HG03175 (cell line): ENCODE measurements at regions not wholly inside any gene's neighbourhood (a gene's known extent, or its start where the extent isn't known, plus 50 kb on each side); places are given as distances from the start of the nearest gene placed in this dataset.
A peak's percentile ranks its signal among the peaks of the same experiment; 100 is the strongest.
"Not testable (repeated sequence)": the region's sequence is repeated elsewhere in the genome, so short reads cannot be mapped to it uniquely, and the experiment has no call there.

Experiments used
- ATAC-seq: cut with Tn5 transposase; IDR thresholded peaks from one replicate; pipeline ENCODE4 v1.9.1; 2021; ENCODE audit warnings: mild to moderate bottlenecking, moderate library complexity; ENCODE audit not compliant: unreplicated experiment

DNA sequence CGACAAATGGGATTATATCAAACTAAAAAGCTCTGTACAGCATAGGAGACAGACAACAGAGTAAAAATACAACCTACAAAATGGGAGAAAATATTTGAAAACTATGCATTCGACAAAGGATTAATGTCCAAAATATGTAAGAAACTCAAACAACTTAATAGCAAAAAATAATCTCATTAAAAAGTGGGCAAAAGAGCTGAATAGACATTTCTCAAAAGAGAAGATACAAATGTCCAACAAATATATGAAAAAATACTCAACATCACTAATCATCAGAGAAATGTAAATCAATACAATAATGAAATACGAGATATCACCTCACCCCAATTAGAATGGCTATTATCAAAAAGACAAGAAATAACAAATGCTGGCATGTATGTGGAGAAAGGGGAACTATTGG is 272.9 kb downstream of the KLHL13 start:
- ATAC-seq: no peak

DNA sequence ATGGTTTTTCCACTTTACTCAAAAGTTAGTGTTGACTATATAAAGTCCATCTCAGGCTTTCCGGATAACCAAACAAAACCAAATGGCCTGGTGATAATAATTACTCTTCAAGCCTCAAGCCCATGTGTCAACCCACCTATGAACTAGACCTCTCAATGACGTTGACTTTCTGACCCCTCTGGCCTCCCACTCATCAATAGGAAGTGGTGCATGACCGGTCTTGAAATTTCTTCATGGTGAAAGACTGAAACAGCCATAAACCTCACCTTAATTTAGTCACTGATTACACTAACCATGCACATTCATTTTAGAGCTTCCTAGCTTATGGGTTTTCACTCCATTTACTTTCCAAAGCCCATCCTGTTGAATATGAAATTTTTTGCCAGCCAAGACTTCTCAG is 276.0 kb downstream of the KLHL13 start:
- ATAC-seq: no peak

DNA sequence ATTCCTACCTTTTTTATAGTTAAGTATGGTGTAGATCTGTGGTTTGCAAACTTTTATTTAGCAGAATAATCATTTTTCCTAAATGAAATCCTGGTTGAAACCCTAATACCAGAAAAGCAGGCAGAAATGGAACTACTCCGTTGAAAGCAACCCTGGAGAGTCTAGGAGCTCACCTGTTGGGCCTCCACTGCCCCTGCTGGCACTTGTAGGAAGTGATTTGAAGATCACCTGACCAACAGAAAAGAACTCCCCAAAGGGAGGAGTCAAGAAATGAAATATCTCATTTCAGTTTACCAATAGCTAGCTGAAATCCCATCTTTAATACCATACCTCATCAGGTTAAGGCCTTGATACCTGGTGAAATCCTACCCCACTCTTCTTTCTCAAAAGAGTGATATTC is 277.1 kb downstream of the KLHL13 start:
- ATAC-seq: peak; percentile 43

DNA sequence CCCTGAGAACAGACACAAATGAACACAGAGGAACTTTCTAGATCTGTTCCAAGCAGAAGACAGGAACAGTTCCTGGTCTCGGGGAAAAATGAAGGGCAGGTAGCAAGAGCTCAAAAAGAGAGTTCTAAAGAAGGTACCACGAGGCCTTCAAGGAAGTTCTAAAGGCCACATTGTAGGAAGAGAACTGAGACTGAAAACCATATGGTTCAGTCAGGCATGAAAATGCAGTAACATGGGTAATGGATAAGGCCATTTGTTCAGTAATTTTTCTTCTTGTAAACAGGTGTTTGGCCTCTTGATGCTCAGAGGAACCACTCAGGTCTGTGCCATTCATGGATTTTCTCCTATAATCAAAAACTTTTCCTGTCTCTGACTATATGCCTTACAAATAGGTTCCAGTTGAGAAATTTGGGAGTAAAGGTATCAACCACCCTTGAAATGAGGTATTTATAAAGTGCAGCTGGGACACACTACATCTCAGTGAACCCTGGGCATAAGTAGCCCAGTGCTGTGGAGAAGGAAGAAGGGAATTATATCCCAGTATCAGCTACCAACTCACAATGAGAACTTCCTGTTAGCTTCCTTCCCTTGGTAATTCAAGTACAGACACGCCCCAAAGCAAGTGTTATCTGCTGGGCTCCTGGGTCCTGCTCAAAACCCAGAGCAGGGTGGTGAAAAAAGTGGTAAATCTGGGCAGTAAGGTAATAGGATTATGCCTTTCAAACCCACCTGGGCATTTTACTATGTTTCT is 277.9 kb downstream of the KLHL13 start:
- no peak for ATAC-seq

DNA sequence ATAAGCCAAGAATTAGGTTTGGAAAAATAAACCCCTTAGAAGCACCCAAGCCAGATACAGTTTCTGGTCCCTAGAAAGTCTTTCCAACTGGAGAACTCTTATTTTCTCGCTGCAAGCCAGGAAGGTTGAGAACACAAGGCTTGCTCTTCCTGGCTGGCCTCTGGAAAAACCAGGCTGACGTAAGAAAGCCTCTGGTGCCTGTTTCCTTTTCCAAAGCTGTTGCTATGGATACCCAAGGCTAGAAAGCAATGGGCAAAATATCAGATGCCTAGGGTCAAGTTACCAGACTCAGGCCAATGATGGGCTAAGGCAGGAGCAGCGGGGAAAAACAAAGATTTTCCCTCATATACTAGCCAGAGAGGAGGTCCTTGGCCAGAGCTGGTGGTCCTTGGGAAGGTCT is 281.6 kb downstream of the KLHL13 start:
- ATAC-seq: no peak

DNA sequence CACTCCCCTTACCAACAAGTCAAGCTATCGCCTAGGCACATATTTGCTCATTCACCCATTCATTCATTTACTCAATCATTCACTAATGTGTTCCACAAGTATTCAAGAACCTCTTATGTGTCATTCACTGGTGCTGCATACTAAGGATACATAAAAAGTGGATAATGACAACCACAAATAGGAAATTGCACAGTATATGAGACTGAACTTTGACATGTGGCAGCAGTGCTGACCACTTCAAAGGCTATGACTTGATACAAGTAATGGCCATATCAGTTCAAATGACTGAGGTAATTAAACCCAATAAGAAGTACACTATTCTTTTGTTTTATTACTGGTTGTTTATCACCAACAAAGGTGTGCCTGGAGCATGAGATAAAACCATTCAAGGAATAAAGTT is 282.5 kb downstream of the KLHL13 start:
- ATAC-seq: no peak

DNA sequence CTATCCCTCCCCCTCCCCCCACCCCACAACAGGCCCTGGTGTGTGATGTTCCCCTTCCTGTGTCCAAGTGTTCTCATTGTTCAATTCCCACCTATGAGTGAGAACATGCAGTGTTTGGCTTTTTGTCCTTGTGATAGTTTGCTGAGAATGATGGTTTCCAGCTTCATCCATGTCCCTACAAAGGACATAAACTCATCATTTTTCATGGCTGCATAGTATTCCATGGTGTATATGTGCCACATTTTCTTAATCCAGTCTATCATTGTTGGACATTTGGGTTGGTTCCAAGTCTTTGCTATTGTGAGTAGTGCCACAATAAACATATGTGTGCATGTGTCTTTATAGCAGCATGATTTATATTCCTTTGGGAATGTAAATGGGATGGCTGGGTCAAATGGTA is 295.1 kb downstream of the KLHL13 start:
- ATAC-seq: not testable (repeated sequence)

DNA sequence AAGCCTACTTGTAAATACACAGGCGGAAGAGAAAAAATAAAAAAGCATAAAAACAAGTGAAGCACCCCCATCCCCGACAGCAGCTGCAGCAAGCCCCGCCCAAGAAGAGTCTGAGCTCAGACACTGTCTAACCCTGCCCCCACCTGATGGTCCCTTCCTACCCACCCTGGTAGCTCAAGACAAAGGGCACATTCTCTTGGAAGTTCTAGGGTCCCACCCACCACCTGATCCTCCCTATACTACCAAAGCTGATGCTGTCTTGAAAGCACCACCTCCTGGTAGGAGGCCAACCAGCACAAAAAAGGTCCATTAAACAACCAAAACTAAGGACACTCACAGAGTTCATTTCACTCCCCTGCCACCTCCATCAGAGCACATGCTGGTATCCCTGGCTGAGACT is 308.2 kb downstream of the KLHL13 start:
- ATAC-seq: no peak

DNA sequence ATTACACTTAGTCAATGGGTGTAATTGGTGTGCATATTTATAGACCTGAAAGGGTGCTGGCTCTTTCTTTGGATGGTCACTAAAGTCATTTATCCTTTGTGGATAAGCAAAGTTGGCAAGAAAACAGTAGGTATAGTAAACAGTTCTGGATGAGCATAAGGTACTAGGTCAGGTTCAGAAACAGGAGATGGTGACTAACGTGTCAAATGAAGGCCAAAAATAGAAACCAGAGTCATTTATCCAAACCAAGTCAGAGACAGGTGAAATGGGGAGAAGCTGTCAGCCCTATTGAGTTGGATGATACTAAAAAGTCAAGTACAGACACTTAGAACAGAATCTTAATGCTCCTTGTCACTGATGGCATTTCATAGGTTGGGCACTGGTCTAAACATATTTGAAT is 313.1 kb downstream of the KLHL13 start:
- ATAC-seq: no peak

DNA sequence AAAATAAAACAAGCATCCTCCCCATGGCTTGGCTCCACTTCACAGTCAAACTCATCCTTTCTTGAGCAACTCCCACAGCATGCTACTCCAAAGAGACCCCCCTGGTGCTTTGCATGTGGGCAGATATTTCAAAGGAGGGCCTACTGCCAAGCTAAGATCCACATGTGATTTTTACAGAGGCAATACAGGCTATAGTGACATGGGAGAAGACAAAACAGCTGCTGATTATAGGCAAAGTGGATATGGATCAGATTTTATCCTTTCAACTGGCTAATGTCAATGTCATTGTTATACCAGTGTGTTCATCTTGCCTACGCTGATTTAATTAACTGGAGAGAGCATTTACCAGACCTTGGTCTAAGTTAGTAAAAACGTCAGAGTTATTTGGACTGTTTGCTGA is 328.3 kb downstream of the KLHL13 start:
- no peak for ATAC-seq

DNA sequence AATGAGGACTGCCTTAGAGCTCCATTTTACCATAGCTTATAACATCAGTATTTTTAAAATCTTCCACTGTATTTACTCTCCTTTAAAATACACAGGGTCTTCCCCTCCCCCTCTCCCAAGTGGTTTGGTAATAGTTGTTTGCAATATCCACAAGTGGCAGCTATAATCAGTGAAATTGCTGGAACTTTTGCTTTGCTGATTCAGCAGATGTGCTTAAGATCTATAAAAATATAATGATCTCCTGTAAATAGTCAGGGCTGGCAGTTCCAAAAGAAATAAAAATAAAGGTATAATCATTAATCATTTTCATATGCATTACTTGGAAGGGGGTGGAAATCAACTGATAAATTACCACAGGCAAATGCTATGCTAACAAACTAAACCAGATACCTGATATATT is 345.2 kb downstream of the KLHL13 start:
- no peak for ATAC-seq

DNA sequence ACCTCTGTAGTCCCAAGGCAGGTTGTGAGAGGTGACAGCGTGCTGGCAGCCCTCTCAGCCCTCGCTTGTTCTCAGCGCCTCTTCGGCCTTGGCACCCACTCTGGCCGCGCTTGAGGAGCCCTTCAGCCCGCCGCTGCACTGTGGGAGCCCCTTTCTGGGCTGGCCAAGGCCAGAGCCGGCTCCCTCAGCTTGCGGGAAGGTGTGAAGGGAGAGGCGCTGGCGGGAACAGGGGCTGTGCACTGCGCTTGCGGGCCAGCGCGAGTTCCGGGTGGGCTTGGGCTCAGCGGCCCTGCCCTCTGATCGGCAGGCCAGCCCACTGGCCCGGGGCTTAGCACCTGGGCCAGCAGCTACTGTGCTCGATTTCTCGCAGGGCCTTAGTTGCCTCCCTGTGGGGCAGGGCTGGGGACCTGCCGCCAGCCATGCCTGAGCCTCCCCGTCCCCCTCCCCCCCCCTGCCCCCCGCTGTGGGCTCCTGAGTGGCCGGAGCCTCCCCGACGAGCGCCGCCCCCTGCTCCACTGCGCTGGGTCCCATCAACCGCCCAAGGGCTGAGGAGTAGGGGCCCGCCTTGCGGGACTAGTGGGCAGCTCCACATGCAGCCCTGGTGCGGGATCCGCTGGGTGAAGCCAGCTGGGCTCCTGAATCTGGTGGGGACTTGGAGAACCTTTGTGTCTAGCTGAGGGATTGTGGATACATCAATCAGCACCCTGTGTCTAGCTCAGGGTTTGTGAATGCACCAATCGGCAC is 347.6 kb downstream of the KLHL13 start:
- ATAC-seq: no peak

DNA sequence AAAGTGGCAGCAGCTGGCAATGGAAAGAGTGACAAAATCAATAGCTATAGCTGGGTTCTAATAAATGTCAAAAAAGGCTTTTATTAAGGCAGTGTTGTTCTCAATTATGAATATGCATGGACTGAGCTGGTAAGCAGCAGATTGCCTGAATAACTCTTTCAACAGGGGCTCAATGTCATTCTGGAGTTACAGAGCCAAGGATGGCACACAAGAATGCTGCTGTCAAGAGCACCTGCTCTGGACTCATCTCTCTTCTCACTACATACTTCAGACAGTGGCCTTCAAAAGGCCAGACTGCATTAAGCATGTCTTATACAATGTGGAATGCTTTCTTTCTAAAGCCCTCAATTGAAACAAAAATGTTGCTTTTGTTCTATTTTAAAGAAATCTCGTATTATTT is 351.4 kb downstream of the KLHL13 start:
- no peak for ATAC-seq

DNA sequence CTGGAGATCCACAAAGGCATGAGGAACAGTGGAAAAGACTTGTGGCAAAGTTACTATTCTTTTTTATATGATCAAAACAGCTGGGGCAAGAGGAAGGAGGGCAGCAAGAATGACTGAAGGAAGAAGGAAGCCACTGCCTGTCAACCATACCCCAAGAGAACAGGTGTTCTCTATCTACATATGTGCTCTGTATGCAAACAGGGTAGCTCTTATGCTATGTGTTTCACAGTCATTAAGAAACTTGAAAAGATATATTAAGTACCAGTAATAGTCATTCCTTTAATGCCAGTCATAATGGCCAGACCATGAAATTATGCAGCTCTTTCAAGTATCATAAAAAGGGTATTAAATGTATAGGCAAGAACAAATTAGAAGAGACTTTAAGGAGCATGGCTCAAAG is 363.9 kb downstream of the KLHL13 start:
- peak; percentile 63 for ATAC-seq

DNA sequence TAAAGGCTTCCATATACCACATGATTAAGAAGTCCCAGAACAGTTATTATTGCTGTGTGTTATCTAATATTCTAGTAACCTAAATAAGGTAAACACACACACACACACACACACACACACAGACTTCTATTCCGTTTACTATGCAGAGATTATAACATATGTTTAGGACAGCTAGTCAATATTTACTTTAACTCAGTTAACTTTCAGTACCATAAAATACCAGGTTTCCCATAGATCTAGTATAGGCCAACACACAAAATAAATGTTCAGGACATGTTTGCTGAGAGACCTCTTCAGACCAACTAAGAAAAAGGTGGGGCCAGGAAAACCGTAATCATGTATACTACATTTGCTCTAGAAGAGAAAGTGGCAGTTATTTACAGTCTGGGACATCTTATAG is 365.5 kb downstream of the KLHL13 start:
- no peak for ATAC-seq

DNA sequence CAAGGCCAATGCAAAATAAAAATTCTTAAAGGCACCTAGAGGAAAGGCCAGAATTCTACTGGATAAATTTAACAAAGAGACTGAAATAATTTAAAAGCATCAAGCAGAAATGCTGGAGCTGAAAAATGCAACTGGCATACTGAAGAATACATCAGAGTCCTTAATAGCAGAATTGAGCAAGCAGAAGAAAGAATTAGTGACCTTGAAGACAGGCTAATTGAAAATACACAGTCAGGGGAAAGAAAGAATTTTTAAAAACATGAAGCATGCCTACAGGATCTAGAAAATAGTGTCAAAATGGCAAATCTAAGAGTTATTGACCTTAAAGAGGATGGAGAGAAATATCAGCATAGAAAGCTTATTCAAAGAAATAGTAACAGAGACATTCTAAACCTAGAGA is 371.7 kb downstream of the KLHL13 start:
- ATAC-seq: no peak

DNA sequence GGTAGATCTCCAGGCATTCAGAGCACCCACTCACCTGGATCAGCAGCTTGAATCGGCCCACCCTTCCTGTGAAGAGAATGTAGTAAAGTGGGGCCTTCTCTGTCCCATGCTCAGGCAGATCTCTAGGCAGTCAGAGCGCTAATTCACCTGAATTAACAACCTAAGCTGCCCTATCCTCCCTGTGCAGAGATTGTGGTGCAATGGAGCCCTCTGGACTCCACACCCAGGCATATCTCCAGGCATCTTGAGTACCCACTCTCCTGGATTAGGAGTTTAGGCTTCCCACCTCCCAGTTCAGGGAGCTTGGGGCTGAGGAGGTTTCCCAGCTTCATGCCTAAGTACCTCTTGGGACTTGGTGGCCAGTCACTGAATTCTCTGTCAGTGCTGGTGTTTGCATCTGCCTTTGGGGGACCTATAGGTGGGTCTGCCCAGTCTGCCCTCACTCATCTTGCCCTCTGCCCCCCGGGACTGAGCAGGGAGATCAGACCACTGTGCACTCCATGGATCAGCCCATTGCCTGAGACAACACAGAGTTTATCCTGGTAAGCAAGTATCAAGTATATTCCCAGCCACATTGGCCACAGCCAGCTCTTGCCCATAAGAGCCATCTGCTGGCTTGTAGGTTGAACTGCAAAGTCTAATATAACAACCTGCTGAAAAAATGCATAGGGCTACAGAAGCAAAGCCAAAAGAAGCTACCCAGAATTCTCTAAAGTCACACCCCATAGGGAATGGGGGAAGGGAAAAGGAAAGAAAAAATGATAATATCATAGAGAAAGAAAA is 372.9 kb downstream of the KLHL13 start:
- no peak for ATAC-seq

DNA sequence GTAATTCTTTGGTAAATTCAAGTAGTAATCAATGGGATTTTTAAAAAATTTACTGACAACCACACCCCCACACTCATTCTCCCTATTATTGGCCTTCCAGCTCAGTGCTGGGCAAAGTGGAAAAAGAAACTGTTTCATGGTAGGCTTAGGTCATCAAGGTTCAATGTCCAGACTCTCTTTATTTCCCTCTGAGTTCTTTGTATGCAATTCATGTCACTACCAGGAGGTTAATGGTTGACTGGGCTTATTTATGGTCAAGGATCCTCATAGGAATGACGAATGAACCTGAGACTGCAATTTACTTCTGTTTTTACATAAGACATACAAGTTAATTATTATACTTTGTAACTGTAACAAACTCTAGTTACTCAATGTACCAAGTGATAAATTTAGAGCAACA is 403.2 kb downstream of the KLHL13 start:
- ATAC-seq: no peak

DNA sequence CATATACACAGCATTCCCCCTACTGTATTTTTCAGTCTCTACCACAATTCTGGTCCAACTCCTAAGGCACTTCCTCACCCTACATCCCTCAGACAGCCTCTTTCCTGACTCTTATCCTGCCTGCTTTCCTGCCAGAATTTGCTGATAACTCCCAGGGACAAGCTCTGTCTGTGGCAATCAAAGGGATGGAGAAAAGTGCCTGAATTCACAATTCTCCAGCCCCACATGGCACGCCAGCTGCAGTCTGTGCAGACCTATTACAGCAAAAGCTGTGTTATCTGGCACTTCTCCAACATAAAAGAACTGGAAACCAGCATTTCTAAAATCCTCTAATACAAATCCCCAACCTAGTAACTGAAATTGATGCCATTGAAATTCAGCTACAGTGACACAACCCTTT is 404.8 kb downstream of the KLHL13 start:
- no peak for ATAC-seq

DNA sequence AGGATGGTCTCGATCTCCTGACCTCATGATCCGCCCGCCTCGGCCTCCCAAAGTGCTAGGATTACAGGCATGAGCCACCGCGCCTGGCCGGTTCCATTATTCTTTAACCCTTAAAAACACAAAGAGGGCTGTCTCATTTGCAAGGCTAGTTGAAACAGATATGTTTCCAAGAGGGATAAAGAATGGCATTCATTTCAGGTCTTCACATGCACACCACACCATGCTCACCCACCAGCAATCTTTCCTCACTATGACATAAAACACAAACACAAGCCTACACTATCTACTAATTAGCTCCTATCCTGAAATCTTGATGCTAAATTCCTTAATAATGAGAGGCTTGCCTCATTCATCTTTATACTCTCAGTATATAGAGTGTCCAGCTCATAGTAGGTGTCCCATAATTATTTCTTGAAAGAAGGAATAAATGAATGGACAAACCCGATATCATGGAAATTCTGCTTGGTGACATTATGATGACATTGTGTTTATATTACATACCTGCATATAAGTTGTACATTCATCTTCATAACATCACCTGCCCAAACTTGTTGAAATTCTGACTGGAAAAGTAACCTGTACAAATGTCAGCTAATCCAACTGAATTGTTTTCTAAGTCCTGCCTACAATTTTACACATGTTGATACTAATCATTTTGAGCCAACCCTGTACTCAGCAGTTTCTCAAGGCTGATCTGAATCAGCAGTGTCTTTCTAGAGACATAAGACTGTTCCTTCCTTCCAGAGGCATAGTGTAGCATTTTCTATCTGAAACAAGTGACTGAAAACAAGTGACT is 408.5 kb downstream of the KLHL13 start:
- no peak for ATAC-seq

DNA sequence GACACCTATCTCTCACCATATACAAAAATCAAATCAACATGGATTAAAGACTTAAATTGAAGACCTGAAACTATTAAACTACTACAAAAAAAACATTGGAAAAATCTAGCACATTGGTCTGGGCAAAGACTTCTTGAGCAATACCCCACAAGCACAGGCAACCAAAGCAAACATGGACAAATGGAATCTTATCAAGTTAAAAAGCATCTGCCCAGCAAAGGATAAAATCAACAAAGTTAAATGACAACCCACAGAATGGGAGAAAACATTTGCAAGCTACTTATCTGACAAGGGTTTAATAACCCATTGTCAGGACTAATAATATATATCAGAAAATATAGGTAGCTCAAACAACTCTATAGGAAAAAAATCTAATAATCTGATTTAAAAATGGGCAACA is 415.6 kb downstream of the KLHL13 start:
- ATAC-seq: no peak
